Nephron (organoid): ENCODE measurements at regions not wholly inside any gene's neighbourhood (a gene's known extent, or its start where the extent isn't known, plus 50 kb on each side); places are given as distances from the start of the nearest gene placed in this dataset.
A peak's percentile ranks its signal among the peaks of the same experiment; 100 is the strongest.

Source experiments
- H3K27ac Mint-ChIP-seq, 3 experiments: 2 replicates each; pipeline ENCODE4 v1.8.0; 2020; ENCODE audit warnings: mixed read lengths in 3 of 3, mild to moderate bottlenecking in 2 of 3, moderate library complexity in 1 of 3
- H3K27me3 Mint-ChIP-seq: 2 replicates; pipeline ENCODE4 v1.8.0; 2021; ENCODE audit warnings: low read depth, mild to moderate bottlenecking, moderate library complexity, mixed read lengths
- H3K36me3 Mint-ChIP-seq: 2 replicates; pipeline ENCODE4 v1.8.0; 2020; ENCODE audit warnings: low read depth, mixed read lengths
- H3K4me1 Mint-ChIP-seq: 2 replicates; pipeline ENCODE4 v1.8.0; 2020; ENCODE audit warnings: mixed read lengths
- H3K4me3 Mint-ChIP-seq, 3 experiments: 2 replicates each; pipeline ENCODE4 v1.8.0; 2020; ENCODE audit warnings: mild to moderate bottlenecking in 3 of 3, mixed read lengths in 3 of 3, moderate library complexity in 2 of 3
- H3K9me3 Mint-ChIP-seq: 2 replicates; pipeline ENCODE4 v1.8.0; 2020; ENCODE audit warnings: mixed read lengths
- TF ChIP-seq, protein P1 (sequence below), 3 experiments: fragments of 200-600 bp; sonication (generic); IDR thresholded peaks; one replicate each; pipeline ENCODE4 v1.5.0; 2021; ENCODE audit warnings: antibody characterized with exemption in 3 of 3; ENCODE audit not compliant: unreplicated experiment in 3 of 3

DNA sequence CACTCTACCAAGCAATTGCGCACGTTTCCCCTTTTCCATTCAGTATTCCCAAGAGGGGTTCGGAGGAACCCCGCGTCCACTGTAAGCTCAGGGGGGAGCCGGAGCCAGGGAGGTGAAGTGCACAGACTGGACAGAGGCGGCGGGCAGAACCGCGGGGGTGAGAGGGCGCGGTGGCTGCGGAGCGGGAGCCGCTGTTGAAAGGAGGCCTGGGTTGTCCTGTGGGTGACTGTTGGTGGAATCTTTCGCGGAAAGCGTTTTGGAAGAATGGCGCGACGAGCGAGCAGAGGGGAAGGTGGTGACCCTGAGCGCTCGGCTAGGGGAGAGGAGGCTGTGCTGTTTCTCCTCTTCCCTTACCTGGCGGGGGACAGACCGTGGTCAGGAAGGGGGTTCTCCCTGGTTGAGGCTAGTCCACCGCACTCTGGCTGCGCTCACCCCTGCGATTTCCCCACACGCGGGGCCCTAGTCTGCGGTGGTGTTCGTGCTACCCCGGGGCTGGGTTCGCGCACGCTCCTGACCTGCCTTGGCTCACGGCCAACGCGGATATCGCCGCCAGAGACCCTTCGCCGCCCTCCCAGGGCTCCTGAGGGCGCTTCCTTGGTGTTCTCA is 92.8 kb downstream of the PRKAB2 start:
- peak overlapping the region; percentile 73 to 79 (median 77) for H3K4me3 Mint-ChIP-seq
- H3K27me3 Mint-ChIP-seq = peaks cover 100% of the 10 kb centered on the region
- H3K36me3 Mint-ChIP-seq = peaks cover 8% of the 10 kb centered on the region
- H3K9me3 Mint-ChIP-seq = peaks cover 20% of the 10 kb centered on the region
- H3K27ac Mint-ChIP-seq = no peak overlapping the region
- H3K4me1 Mint-ChIP-seq = peaks cover 26% of the 10 kb centered on the region
- TF ChIP-seq, protein P1, sequence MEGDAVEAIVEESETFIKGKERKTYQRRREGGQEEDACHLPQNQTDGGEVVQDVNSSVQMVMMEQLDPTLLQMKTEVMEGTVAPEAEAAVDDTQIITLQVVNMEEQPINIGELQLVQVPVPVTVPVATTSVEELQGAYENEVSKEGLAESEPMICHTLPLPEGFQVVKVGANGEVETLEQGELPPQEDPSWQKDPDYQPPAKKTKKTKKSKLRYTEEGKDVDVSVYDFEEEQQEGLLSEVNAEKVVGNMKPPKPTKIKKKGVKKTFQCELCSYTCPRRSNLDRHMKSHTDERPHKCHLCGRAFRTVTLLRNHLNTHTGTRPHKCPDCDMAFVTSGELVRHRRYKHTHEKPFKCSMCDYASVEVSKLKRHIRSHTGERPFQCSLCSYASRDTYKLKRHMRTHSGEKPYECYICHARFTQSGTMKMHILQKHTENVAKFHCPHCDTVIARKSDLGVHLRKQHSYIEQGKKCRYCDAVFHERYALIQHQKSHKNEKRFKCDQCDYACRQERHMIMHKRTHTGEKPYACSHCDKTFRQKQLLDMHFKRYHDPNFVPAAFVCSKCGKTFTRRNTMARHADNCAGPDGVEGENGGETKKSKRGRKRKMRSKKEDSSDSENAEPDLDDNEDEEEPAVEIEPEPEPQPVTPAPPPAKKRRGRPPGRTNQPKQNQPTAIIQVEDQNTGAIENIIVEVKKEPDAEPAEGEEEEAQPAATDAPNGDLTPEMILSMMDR (IDR thresholded peaks at IDR 0.05; ENCODE audit: unreplicated experiment in 3 of 3) = no peak

DNA sequence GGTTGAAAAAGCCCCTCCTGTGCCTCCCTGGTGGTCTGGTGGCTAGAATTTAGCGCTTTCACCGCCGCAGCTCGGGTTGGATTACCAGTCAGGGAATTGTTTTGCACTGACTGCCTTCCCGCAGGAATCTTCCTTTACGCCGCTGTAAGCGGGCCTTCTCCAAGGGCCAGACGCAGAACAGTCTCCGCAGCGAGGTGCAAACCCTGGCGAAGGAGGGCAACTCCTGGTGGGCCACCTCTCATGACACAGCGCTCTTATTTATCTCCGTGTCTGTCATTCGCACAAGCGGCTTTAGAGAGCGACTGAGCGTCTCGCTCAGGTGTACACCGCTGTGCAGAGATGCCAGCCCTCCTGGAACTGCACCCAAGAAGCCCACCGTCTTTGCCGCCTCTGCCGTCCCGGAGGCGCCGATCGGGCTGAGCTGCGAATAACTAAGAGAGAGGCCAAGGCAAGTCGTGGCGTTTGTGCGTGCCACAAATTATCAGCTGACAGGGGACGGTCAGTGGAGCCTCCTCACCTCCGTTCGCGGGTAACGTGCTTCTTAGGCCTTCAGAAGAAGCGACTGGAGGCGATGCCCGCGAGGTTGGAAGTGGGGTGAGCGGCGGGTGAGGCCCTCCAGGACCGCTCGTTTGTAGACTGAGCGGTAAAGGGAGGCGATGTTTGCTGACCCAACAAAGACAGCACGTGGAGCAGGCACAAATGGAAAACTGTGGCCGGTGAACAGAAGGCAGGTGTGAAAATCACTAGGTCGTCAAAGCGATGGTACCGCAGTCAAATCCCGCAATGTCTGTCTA is 93.5 kb downstream of the PRKAB2 start:
- no peak overlapping the region for H3K27ac Mint-ChIP-seq
- H3K4me1 Mint-ChIP-seq = peaks cover 21% of the 10 kb centered on the region
- H3K27me3 Mint-ChIP-seq = peaks cover 100% of the 10 kb centered on the region
- H3K9me3 Mint-ChIP-seq = peaks cover 20% of the 10 kb centered on the region
- H3K4me3 Mint-ChIP-seq = peak overlapping the region; percentile 42 to 66 (median 65)
- TF ChIP-seq, protein P1 (IDR thresholded peaks at IDR 0.05; ENCODE audit: unreplicated experiment in 3 of 3) = no peak
- peaks cover 8% of the 10 kb centered on the region for H3K36me3 Mint-ChIP-seq

DNA sequence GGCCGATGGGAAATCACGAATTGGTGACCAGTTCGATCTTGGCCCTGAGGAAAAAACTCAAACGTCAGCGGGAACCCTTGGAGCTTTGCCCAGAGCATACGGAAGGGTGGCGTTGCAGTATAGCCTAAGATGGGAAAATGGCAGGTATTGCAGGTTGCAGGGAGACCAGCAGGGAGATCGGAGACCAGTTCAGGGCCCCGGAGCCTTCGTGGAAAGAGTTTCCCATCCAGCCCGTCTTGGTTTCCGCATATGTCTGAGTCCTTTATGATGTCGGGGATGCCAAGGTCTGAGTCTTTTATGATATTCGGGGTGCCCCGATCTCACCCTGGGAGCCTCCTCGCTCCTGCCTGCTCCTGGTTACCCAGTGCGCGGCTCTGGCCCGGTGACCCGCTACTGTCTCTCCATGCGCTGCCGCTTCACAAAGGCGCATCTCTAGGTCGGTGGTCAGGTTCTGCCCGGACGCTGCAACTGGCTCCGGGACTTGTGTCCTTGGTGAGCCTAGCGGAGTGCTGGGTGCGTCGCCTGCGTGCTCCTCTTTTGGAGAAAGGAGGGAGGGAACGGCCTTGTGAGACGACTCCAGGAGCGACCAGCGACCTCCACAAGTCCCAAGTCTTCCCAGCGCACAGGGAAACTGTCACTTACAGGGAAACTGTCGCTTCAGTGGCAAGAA is 94.2 kb downstream of the PRKAB2 start:
- no peak overlapping the region for H3K27ac Mint-ChIP-seq
- no peak overlapping the region for H3K4me3 Mint-ChIP-seq
- TF ChIP-seq, protein P1 (IDR thresholded peaks at IDR 0.05; ENCODE audit: unreplicated experiment in 3 of 3) = no peak
- peaks cover 8% of the 10 kb centered on the region for H3K36me3 Mint-ChIP-seq
- H3K9me3 Mint-ChIP-seq = peaks cover 20% of the 10 kb centered on the region
- peaks cover 100% of the 10 kb centered on the region for H3K27me3 Mint-ChIP-seq
- peaks cover 21% of the 10 kb centered on the region for H3K4me1 Mint-ChIP-seq

GRCh38 chr1:147077523-147077922 is 94.7 kb downstream of the PRKAB2 start:
- peaks cover 25% of the 10 kb centered on the region for H3K4me1 Mint-ChIP-seq
- H3K36me3 Mint-ChIP-seq = peaks cover 8% of the 10 kb centered on the region
- H3K27ac Mint-ChIP-seq = no peak overlapping the region
- TF ChIP-seq, protein P1 (IDR thresholded peaks at IDR 0.05; ENCODE audit: unreplicated experiment in 3 of 3) = no peak
- peaks cover 100% of the 10 kb centered on the region for H3K27me3 Mint-ChIP-seq
- H3K9me3 Mint-ChIP-seq = peaks cover 20% of the 10 kb centered on the region
- no peak overlapping the region for H3K4me3 Mint-ChIP-seq

GRCh38 chr1:147077081-147077480 is 95.2 kb downstream of the PRKAB2 start:
- Mint-ChIP-seq H3K27ac (no peak overlapping the region), H3K9me3 (peaks cover 20% of the 10 kb centered on the region), H3K4me1 (peaks cover 26% of the 10 kb centered on the region), H3K4me3 (no peak overlapping the region), H3K27me3 (peaks cover 100% of the 10 kb centered on the region), H3K36me3 (peaks cover 8% of the 10 kb centered on the region)
- TF ChIP-seq, protein P1 (IDR thresholded peaks at IDR 0.05; ENCODE audit: unreplicated experiment in 3 of 3) = no peak
